Colonic mucosa (tissue), 4 donors: ENCODE measurements at regions not wholly inside any gene's neighbourhood (a gene's known extent, or its start where the extent isn't known, plus 50 kb on each side); places are given as distances from the start of the nearest gene placed in this dataset.

Experiments used
- DNase-seq: peaks from one replicate; pipeline ENCODE4 v3.0.0-alpha.2; 2020
- H3K27ac ChIP-seq: fragments of 200-600 bp; one replicate; pipeline ENCODE4 v1.8.0; 2021
- H3K27me3 ChIP-seq: fragments of 200-600 bp; one replicate; pipeline ENCODE4 v1.8.0; 2021
- H3K36me3 ChIP-seq: fragments of 200-600 bp; one replicate; pipeline ENCODE4 v1.8.0; 2021
- H3K4me1 ChIP-seq: fragments of 200-600 bp; one replicate; pipeline ENCODE4 v1.8.0; 2021; ENCODE audit warnings: mild to moderate bottlenecking
- H3K4me3 ChIP-seq: fragments of 200-600 bp; one replicate; pipeline ENCODE4 v1.8.0; 2021
- H3K9ac ChIP-seq, 2 donors: one replicate each; pipeline ENCODE4 v1.7.0; 2013; ENCODE audit warnings: control low read depth in 2 of 2, low read depth in 2 of 2, low read length in 2 of 2
- H3K9me3 ChIP-seq: fragments of 200-600 bp; one replicate; pipeline ENCODE4 v1.8.0; 2021
- intact Hi-C: fragments of 100-400 bp; cut with DNase I; formaldehyde crosslinking; loops from one replicate; pipeline ENCODE4 v1.14.1; 2022
- TF ChIP-seq, protein P1 (sequence below): fragments of 200-600 bp; IDR thresholded peaks from one replicate; pipeline ENCODE4 v1.8.0; 2022; ENCODE audit warnings: antibody characterized with exemption, mild to moderate bottlenecking
- donor health status: healthy.
- donor health status: DM: no; HTN: no; CAD: no.
- donor health status: DM: no; HTN: no; CAD: no.

DNA sequence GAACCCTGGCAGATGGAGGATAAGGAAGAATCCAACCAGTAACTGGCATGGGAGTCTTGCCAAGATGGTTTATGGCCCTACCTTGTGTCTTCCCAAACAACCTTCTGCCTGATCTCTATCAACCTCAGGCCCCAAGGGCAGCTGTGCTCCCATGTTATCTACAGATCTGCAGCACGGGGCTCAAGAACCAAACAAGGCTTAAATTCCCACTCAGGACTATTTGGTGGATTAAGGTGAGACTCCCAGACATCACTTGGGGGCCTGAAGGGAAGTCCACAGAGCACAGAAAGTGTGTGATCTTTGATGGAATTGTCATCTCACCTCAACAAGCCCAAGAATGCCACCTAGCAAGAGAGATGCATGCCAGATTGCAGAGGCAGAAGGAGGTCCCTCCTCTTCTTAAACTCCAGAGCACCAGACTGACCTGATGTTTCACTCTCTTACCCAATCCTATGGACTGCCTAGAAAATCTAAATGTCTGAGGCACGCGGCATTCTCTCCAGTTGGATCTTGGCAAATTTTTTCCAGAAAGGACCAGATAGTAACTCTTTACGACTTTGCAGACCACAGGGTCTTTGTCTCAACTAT is 759.5 kb upstream of the TBX3 start:
- no peak overlapping the region for H3K27ac ChIP-seq
- TF ChIP-seq, protein P1, sequence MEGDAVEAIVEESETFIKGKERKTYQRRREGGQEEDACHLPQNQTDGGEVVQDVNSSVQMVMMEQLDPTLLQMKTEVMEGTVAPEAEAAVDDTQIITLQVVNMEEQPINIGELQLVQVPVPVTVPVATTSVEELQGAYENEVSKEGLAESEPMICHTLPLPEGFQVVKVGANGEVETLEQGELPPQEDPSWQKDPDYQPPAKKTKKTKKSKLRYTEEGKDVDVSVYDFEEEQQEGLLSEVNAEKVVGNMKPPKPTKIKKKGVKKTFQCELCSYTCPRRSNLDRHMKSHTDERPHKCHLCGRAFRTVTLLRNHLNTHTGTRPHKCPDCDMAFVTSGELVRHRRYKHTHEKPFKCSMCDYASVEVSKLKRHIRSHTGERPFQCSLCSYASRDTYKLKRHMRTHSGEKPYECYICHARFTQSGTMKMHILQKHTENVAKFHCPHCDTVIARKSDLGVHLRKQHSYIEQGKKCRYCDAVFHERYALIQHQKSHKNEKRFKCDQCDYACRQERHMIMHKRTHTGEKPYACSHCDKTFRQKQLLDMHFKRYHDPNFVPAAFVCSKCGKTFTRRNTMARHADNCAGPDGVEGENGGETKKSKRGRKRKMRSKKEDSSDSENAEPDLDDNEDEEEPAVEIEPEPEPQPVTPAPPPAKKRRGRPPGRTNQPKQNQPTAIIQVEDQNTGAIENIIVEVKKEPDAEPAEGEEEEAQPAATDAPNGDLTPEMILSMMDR, result no peak
- intact Hi-C loops, result no loop called here
- H3K4me3 ChIP-seq, result no peak overlapping the region
- no peak overlapping the region for H3K9ac ChIP-seq
- no peaks in the 10 kb centered on the region for H3K36me3 ChIP-seq
- no peaks in the 10 kb centered on the region for H3K27me3 ChIP-seq
- H3K9me3 ChIP-seq, result no peaks in the 10 kb centered on the region
- DNase-seq, result no peak
- H3K4me1 ChIP-seq, result no peaks in the 10 kb centered on the region

DNA sequence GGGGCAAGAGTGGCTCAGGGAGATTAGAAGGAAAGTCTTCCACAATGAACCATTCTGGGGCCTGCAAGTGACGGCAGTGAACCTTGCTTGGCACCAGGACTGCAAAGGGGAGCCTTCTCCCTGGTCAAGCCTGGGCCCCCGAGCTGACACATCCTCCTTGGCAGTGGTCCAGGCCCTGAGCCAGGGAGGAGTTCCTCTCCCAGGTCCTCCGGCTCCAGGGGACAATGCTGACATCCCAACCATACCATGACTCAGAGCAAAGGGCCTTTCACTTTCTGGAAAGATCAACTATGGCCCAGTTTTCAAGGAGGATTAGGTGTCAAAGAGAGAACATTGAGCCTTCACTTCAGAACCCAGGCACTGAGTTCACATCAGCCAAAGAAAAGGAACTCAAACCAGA is 756.5 kb upstream of the TBX3 start:
- Histone ChIP-seq H3K9me3 (no peaks in the 10 kb centered on the region), H3K4me3 (no peak overlapping the region), H3K36me3 (no peaks in the 10 kb centered on the region), H3K9ac (no peak overlapping the region), H3K27ac (no peak overlapping the region), H3K4me1 (no peaks in the 10 kb centered on the region), H3K27me3 (no peaks in the 10 kb centered on the region)
- TF ChIP-seq, protein P1, result no peak
- no peak for DNase-seq
- intact Hi-C loops, result no loop called here

DNA sequence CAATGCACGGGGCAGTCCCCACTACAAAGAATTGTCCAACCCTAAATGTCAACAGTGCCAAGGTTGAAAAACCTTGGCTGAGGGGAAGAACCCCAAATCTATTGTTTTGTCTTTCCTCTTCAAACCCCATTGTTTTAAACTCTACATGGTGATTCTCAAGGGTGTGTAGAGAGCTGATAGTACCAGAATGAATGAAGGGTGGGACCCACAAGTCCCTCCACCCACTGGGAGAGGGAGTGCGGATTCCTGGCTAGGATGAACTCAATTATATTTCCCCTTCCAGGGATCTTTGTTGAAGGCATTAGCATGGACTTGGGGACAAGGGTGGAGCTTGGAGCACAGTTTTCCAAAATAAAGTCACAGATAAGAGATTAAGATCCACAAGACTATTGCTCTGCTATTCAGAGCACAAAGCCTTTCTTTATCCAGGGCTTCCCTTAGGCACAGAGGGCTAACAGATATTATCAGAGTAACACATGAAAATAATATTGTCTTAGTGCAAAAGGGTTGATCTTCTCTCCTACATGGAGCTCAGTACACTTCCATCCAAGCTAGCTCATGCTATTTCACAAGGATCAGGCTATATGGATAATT is 755.1 kb upstream of the TBX3 start:
- H3K27ac ChIP-seq, result no peak overlapping the region
- intact Hi-C loops, result no loop called here
- no peaks in the 10 kb centered on the region for H3K36me3 ChIP-seq
- no peaks in the 10 kb centered on the region for H3K4me1 ChIP-seq
- DNase-seq, result no peak
- no peaks in the 10 kb centered on the region for H3K9me3 ChIP-seq
- no peaks in the 10 kb centered on the region for H3K27me3 ChIP-seq
- TF ChIP-seq, protein P1, result no peak
- no peak overlapping the region for H3K9ac ChIP-seq
- no peak overlapping the region for H3K4me3 ChIP-seq

DNA sequence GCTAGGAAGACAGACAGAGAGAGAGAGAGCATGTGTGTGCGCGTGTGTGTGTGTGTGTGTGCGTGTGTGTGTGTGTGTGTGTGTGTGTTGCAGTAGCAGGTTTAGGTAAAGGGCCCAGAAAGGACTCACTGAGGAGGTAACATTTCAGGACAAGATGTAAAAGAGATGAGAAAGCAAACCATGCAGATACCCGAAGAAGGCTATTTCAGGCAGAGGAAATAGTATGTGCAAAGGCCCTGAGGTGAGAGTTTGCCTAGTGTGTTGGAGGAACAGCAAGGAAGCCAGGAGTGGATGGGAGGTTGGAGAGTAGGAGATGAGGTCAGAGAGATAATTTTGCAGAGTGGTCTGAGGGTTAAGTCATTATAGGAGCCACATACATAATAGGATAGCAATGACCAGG is 754.3 kb upstream of the TBX3 start:
- intact Hi-C loops, result no loop called here
- H3K9ac ChIP-seq, result no peak overlapping the region
- TF ChIP-seq, protein P1, result no peak

DNA sequence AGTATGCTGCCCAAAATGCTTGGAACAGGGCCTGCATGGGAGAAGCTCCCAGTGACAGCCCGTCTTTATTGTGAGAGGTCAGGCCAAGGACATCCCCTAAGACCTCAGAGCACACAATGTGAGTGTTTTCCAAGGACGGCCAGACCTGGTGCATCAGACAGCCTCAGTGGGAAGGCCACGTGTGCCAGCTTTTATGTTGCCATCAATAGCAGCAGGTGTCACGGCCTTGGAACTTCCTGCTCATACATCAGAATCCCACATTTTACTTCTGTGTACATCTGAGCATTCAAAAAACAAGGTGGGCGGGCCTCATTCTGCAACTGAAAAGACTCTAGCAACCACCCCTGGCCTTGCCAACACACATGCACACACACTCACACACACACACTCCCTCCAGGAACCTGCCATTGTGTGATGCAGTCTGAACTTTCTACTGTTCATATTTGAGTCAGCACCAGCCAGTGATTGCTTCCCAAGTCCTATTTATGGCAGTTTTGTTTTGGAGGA is 753.1 kb upstream of the TBX3 start:
- Histone ChIP-seq H3K4me1 (no peaks in the 10 kb centered on the region), H3K27ac (no peak overlapping the region), H3K4me3 (no peak overlapping the region), H3K9ac (no peak overlapping the region), H3K36me3 (no peaks in the 10 kb centered on the region), H3K9me3 (no peaks in the 10 kb centered on the region), H3K27me3 (no peaks in the 10 kb centered on the region)
- intact Hi-C loops, result no loop called here
- TF ChIP-seq, protein P1, result no peak
- DNase-seq, result no peak

More for the DNA sequence above, 754.3 kb upstream of the TBX3 start:
- DNase-seq, result no peak
- no peak overlapping the region for H3K4me3 ChIP-seq
- no peaks in the 10 kb centered on the region for H3K36me3 ChIP-seq
- no peaks in the 10 kb centered on the region for H3K4me1 ChIP-seq
- no peak overlapping the region for H3K27ac ChIP-seq
- H3K9me3 ChIP-seq, result no peaks in the 10 kb centered on the region
- no peaks in the 10 kb centered on the region for H3K27me3 ChIP-seq
